ENCODE measurements at regions not wholly inside any gene's neighbourhood (a gene's known extent, or its start where the extent isn't known, plus 50 kb on each side); places are given as distances from the start of the nearest gene placed in this dataset.

DNA sequence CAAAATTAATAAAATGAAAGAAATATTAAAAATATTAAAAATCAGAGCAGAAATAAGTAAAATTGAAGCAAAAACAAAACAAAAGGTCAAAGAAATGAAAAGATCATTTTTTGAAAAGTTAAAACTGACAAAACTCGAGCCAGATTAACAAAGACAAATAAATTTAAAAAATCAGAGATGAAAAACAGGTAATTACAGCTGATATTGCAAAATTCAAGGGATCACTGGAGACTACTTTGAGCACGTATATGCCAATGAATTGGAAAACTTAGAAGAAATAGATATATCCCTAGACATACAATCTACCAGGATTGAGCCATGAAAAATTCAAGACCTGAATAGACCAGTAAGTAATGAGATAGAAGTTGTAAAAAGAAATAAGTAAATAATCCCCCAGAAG lies 446.2 kb upstream of the EYS start:
- no peak for DNase-seq
- Histone ChIP-seq H3K4me3 (ENCODE audit: low read depth, low read length) (no peak overlapping the region), H3K36me3 (no peaks in the 10 kb centered on the region), H3K27ac (no peak overlapping the region), H3K27me3 (ENCODE audit: insufficient read depth, low read depth, severe bottlenecking) (no peaks in the 10 kb centered on the region), H3K9me3 (ENCODE audit: severe bottlenecking) (no peaks in the 10 kb centered on the region)
- TF ChIP-seq, protein P1, sequence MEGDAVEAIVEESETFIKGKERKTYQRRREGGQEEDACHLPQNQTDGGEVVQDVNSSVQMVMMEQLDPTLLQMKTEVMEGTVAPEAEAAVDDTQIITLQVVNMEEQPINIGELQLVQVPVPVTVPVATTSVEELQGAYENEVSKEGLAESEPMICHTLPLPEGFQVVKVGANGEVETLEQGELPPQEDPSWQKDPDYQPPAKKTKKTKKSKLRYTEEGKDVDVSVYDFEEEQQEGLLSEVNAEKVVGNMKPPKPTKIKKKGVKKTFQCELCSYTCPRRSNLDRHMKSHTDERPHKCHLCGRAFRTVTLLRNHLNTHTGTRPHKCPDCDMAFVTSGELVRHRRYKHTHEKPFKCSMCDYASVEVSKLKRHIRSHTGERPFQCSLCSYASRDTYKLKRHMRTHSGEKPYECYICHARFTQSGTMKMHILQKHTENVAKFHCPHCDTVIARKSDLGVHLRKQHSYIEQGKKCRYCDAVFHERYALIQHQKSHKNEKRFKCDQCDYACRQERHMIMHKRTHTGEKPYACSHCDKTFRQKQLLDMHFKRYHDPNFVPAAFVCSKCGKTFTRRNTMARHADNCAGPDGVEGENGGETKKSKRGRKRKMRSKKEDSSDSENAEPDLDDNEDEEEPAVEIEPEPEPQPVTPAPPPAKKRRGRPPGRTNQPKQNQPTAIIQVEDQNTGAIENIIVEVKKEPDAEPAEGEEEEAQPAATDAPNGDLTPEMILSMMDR (IDR thresholded peaks at IDR 0.05; ENCODE audit: low read depth, low read length): no peak

DNA sequence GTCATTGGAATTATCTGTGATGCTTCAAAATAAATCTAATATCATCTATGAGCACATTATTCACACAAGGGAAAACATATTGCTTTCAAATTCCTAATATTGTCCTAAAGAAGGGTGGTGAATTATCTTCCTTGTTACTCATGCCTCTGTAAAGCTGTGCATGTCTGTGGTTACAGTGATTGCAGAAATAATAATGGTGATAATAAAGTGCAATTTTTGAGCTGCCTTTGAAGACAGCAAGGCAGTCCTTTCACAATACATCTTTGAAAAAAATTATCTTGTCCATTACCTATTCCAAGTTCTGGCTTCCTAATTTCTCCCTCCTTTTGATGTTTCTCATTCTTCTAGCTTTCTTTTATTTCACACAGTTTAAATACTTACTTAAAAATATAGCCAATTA lies 442.1 kb upstream of the EYS start:
- no peak for DNase-seq
- Histone ChIP-seq H3K9me3 (ENCODE audit: severe bottlenecking) (no peaks in the 10 kb centered on the region), H3K4me3 (ENCODE audit: low read depth, low read length) (no peak overlapping the region), H3K27ac (no peak overlapping the region), H3K27me3 (ENCODE audit: insufficient read depth, low read depth, severe bottlenecking) (no peaks in the 10 kb centered on the region), H3K36me3 (no peaks in the 10 kb centered on the region)
- TF ChIP-seq, protein P1 (IDR thresholded peaks at IDR 0.05; ENCODE audit: low read depth, low read length): no peak

DNA sequence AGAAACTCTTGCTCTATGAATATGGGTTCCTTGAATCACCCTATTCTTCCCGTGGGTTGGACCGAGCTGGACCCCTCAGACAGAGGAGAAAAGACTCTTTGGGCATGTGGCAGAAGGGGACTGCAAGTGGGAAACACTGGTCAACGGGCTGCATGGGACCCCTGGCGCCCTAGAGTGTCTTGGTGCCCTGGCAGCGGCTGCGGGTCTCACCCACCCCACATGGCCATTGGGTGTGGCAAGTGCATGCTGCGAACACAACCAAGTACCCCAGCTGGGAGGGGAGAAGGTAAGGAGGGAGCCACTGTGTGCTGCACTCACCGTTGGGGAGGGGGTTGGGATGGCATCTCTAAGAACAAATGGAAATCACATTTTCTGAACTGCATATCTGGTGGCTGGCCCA lies 438.8 kb upstream of the EYS start:
- TF ChIP-seq, protein P1 (IDR thresholded peaks at IDR 0.05; ENCODE audit: low read depth, low read length): no peak

DNA sequence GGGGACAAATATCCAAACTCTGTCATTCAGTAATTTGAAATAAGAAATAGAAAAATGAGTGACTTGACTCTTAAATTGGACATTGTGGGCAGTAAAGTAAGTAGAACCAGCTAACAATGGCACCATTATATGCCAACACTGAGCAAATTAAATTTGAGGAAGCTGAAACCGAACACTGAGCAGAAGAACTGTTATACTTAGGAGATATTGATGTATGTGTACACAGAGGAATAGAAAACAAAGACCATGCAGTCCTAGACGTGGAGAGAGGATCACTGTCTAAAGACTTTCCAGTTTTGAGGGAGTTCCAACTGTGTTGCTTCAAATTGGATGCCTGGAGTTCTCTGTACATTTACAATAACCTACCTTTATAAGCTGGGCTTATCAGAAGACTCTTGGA lies 427.0 kb upstream of the EYS start:
- no peak for DNase-seq
- Histone ChIP-seq H3K27me3 (ENCODE audit: insufficient read depth, low read depth, severe bottlenecking) (no peaks in the 10 kb centered on the region), H3K27ac (no peak overlapping the region), H3K9me3 (ENCODE audit: severe bottlenecking) (no peaks in the 10 kb centered on the region), H3K36me3 (no peaks in the 10 kb centered on the region), H3K4me3 (ENCODE audit: low read depth, low read length) (no peak overlapping the region)
- TF ChIP-seq, protein P1 (IDR thresholded peaks at IDR 0.05; ENCODE audit: low read depth, low read length): no peak

More for the DNA sequence above, 438.8 kb upstream of the EYS start:
- no peaks in the 10 kb centered on the region for H3K36me3 ChIP-seq
- no peaks in the 10 kb centered on the region for H3K27me3 ChIP-seq (ENCODE audit: insufficient read depth, low read depth, severe bottlenecking)
- no peak for DNase-seq
- no peak overlapping the region for H3K27ac ChIP-seq
- H3K9me3 ChIP-seq (ENCODE audit: severe bottlenecking): no peaks in the 10 kb centered on the region
- no peak overlapping the region for H3K4me3 ChIP-seq (ENCODE audit: low read depth, low read length)

DNA sequence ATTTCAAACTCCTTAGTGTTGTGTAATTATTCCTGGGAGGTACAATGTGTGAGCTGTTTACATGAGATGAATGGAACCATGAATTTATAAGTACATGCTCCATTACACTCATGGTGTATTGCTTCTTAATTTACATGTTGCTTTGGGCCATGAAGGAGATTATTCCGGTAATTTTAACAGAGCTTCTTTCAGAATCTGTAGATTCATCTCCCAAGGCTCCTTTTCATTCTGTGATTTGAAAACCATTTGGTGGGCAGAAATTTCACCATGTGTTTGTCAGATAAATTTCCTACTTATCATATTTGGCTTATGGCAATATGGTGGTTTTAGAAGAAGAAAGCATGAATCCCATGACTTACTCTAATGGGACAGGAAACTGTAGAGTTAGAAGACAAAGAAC lies 421.6 kb upstream of the EYS start:
- TF ChIP-seq, protein P1 (IDR thresholded peaks at IDR 0.05; ENCODE audit: low read depth, low read length): no peak
- Histone ChIP-seq H3K9me3 (ENCODE audit: severe bottlenecking) (no peaks in the 10 kb centered on the region), H3K27me3 (ENCODE audit: insufficient read depth, low read depth, severe bottlenecking) (no peaks in the 10 kb centered on the region), H3K4me3 (ENCODE audit: low read depth, low read length) (no peak overlapping the region), H3K27ac (no peak overlapping the region), H3K36me3 (no peaks in the 10 kb centered on the region)
- DNase-seq: no peak

DNA sequence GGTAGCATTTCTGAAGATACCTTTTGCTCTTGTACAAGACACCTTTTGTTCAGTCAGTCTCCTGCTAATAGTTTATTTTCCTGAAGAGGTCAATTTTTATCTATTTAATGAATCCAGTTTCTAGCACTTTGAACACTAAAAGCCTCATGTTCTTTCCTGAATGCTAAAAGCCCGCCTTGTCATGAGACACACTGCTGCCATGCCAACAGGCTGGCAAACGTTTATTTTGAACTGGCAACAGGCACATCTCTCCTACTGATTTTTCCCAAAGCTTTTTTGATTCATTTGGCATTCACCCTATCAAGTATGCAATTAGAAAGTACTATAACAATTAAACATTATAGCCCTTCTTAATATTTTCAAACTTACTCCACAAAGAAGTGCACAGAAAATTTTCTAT lies 421.2 kb upstream of the EYS start:
- DNase-seq: no peak
- no peaks in the 10 kb centered on the region for H3K27me3 ChIP-seq (ENCODE audit: insufficient read depth, low read depth, severe bottlenecking)
- H3K4me3 ChIP-seq (ENCODE audit: low read depth, low read length): no peak overlapping the region
- H3K27ac ChIP-seq: no peak overlapping the region
- TF ChIP-seq, protein P1 (IDR thresholded peaks at IDR 0.05; ENCODE audit: low read depth, low read length): no peak
- no peaks in the 10 kb centered on the region for H3K9me3 ChIP-seq (ENCODE audit: severe bottlenecking)
- no peaks in the 10 kb centered on the region for H3K36me3 ChIP-seq
